Limb (tissue), 2 donors: ENCODE measurements at regions not wholly inside any gene's neighbourhood (a gene's known extent, or its start where the extent isn't known, plus 50 kb on each side); places are given as distances from the start of the nearest gene placed in this dataset.
A peak's percentile ranks its signal among the peaks of the same experiment; 100 is the strongest.

Source experiments
- DNase-seq, 2 donors: peaks; one replicate each; pipeline ENCODE4 v3.0.0-alpha.2; 2016; ENCODE audit errors: extremely low spot score in 2 of 2

DNA sequence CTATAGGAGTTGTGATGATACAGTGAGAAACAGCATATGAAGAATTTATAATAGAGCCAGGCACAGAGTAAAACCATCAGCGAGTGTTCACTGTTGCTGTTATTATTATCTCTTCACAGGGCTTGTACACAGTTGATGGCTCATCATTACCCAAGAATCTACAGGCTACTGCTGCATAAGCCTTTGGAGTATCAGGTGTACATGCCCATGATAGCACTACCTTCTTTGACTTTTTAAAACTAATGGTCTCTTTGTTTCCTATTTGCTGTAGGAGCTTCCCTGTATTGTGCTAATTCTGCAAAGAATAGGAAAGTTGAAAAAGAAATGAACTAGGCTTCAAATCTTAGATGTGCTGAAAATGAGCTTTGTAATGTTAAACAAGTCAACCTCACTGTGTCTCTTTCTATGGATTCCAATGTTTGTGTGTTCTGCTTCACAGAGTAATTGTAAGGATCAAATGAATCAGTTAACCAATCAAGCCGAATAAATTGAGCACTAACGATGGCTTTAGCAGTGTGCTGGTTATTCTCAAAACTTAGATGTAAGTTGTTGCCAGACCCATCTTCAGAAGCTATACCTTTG is 138.8 kb downstream of the TUSC7 start:
- no peak for DNase-seq

DNA sequence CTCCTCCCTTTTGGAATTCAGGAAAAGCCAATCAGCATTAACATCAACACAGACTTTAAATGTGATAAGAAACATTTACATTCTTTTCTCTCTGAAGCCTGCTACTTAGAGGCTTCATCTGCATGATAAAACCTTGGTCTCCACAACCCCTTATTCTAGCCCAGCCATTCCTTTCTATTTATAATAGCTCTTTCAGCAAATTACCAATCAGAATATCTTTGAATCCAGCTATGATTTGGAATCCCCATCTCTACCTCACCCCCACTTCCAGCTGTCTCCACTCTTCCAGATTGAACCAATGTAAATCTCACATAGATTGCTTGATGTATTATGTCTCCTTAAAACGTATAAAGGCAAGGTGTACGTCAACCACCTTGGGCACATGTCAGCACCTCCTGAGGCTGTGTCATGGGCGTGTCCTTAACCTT is 139.7 kb downstream of the TUSC7 start:
- no peak for DNase-seq

DNA sequence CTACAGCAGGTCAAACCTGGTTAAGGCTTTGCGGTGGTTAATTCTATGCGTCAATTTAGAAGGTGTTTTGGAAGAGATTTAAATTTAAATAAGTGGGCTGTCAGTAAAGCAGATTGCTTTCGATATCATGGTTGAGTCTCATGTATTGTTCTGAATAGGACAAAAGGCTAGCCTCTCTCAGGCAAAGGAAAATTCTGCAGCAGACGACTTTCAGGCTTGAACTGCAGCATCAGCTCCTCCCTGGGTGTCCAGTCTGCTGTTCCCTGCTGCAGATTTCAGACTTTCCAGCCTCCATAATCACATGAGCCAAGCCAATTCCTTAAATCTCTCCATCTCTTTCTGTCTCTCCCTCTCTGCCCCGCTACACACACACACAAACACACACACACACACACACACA is 143.2 kb downstream of the TUSC7 start:
- DNase-seq = no peak

DNA sequence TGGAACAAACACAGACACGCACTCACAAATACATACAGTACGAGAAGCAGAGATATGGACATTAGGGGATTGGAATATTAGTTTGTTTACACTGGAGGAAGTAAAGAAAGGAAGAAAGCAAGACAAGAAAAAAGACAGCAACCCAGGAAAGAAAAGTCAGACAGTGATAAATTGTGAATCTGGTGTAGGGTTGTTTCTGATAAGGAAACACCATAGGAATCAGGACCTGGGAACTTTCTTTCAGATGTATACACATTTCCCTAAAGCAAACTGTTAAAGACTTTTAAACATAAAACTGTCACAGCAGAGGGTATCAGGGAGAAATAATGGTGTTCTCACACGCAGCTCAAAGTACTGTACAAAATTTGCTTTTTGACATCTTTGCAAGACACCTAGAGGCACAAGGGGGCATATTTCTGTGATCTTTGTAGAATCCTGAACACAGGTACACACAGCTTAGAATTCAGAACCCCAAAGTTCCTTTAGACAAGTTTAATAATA is 153.7 kb downstream of the TUSC7 start:
- DNase-seq = no peak

GRCh38 chr3:116863822-116864589 is 154.4 kb downstream of the TUSC7 start:
- DNase-seq = peak; percentile 20 to 47

GRCh38 chr3:116864590-116864927 is 155.0 kb downstream of the TUSC7 start:
- DNase-seq = peak in 1 of 2 donors; percentile 74

DNA sequence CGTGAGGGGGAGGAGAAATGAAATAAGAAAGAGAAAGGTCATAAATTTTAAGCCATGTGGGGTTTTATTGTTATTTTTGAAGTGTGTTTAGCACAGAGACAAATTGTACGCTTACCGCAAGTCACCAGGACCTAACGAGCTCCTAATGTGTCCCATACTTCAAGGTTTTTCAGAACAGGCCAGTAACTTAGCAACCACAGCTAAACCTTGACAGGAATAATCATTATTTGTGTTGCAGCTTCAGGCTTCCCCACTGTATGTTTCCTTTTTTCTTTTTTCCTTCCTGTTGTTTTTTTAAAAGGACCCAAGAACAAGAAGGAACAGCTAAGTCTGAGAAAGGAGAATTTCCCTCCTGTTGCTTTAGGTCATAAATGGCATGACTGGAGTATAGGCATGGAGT is 160.8 kb downstream of the TUSC7 start:
- DNase-seq = no peak

GRCh38 chr3:116871905-116872304 is 162.3 kb downstream of the TUSC7 start:
- DNase-seq = no peak

GRCh38 chr3:116872688-116873087 is 163.1 kb downstream of the TUSC7 start:
- no peak for DNase-seq

- DNase-seq = no peak
Measured at GRCh38 chr3:116873142-116873541, 163.6 kb downstream of the TUSC7 start.

GRCh38 chr3:116877968-116878367 is 168.4 kb downstream of the TUSC7 start:
- DNase-seq = no peak

DNA sequence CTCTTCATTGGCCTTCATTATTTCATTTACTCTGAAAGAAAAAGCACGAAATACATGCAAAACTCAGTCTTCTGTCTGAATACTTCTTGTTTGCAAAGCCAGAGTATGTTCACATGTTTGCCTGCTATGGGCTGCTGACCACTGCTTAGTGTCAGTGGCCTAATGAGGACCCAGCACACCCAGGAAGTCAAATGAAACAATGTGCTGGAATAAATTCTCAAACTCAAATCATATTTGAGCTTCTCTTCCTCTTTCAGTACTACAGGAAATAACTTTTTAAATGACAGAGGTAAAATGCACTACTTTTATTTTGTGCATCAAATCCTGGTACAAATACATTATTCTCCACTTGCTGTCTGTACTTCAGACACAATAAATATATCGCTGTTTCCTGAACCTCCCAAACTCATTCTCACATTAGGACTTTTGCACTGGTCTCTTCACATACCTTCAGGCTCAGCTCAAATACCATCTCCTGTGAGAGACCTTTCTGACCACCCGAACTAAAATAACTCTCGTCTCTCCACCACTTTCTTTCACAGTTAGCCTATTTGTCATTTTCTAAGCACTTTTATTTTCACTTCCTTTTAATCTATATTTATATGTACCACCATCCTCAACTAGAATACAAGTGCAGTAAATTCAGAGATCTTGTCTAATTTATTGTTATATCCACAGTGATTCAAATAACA is 176.8 kb downstream of the TUSC7 start:
- no peak for DNase-seq

DNA sequence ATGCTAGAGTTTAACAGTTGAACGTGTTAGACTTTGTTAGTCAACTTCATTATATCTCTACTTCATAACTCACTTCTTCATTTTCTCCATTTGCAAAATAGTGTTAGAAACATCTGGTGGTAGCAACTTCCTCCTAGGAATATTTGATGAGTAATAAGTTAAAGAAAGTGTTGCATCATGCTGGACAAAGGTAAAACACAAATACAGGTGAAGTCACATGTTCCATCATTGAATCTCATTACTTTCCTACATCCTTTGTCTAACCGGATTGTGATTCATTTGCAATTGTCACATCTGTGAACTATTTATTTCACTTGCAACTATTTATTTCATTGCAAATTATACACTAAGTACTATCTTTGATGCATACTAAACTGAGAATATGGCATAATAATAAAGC is 186.5 kb downstream of the TUSC7 start:
- no peak for DNase-seq

DNA sequence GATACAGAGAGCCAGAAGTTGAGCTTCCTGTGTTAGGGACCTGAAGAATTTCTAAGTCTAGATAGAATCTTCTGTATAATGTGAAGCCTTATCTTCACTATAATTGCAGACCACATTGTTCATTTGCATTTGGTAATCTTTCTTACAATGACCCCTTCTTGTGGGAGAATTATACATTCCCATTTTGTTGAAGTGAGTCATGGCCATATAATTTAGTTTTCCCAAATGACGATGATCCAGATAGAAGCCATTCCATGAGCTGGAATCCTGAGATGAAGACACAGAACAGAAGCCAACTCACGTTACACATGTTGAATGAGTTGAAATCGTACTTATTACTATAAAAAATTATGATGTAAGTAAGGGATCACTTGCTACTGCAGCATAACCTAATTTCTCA is 187.8 kb downstream of the TUSC7 start:
- DNase-seq = no peak

GRCh38 chr3:116899253-116899652 is 189.7 kb downstream of the TUSC7 start:
- no peak for DNase-seq

GRCh38 chr3:116905334-116905733 is 195.8 kb downstream of the TUSC7 start:
- DNase-seq = no peak

DNA sequence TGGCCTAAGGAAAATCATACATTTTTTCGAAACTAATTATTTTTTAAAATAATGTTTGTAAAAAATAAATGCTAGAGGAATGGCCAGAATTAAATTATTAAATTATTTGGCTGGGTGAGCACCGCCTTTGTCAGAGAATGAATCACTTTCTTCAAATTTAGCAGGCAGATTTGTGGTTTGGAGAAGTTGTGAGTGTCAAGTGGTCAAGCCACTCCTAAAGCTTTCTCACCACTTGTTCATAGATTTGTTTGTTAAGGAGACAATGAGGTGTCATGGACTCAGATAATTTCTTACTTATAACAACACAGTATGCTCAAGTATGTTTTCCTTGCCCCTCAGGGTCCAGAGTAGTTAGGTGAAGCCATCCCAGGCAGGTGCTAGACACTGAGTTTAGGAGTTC is 196.2 kb downstream of the TUSC7 start:
- DNase-seq = no peak

- no peak for DNase-seq
Measured at GRCh38 chr3:116912116-116912515, 202.5 kb downstream of the TUSC7 start.

DNA sequence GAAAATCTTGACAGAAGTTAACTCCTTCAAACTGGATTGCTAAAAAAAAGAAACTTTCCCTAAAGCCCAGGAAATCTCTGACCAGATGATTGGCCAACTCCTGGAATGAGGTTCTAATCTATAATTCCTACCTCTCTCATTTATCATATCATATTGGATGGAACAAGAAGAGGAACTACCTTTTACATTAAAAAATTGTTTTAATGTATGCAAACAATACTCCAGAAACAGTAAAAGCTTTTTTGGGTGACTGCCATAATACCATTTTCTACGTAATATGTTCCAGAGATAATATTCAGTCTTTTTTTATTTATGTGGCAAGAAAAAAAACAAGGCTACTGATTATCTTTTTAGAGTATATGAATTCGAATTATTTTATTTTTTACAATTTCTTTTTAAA is 204.4 kb downstream of the TUSC7 start:
- DNase-seq = no peak

DNA sequence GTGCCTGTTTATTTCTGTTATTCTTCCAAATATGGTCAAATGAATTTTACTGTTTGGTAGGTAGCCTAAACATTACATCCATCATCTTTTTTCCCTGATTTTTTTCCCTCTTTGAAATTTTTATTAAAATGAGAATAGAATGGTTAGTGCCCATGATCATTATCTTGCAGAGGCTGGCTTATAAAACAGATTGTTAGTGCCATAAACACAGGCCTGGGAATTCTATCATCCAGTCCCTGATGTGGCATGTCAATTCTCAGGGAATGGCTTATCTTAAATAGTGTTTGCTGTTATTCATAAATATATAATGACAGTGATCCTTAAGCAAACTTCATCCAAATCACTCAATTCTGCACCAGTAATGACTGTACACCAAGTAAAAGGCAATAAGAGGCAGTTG is 207.3 kb downstream of the TUSC7 start:
- no peak for DNase-seq

DNA sequence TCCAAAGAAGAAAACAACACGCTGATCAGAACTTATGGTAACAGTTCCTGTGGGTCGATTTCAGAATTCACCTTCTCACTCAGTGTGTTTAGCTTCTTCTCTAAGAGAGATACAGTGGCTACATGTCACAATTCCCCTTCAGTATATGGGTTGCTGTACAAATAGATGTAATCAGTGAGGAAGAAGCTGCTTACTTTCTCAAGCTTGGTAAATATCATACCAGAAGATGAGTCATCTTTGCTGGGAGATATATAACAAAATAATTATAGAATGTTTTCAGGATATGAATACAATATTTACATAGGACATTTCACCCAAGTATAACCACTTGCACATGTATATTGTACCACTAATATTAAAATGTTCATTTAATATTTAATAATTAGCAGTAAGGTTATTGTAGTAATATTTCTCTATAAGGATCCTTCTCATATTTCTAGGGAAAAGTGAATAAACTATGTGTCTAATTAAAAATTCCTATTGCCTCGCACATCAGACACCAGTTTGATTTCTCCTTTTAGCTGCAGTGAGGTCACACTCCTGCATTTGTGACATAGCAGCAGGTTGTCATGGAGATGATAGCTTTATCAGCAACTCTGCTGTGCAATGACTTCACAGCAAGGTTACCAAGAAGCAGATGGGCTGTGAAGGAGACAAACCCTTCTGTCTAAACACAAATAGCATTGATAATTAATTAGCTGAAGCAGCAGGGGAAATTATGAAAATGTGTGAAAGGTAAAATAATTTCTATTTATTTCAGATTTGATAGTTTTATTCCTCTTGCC is 211.4 kb downstream of the TUSC7 start:
- no peak for DNase-seq

DNA sequence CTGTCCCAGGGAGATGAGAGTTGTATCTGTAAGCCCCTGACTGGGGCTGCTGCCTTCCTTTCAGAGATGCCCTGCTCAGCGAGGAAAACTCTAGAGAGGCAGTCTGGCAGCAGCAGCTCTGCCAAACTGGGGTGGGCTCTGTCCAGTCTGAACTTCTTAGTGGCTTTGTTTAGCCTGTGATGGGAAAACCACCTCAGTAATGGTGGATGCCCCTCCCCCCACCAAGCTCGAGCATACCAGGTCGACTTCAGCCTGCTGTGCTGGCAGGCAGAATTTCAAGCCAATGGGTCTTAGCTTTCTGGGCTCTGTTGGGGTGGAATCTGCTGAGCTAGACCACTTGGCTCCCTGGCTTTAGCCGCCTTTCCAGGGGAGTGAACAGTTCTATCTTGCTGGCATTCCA is 218.3 kb downstream of the TUSC7 start:
- no peak for DNase-seq
